C4-2B (cell line): ENCODE measurements at regions not wholly inside any gene's neighbourhood (a gene's known extent, or its start where the extent isn't known, plus 50 kb on each side); places are given as distances from the start of the nearest gene placed in this dataset.

Experiments used
- CTCF ChIP-seq: fragments of 450-650 bp; conservative IDR thresholded peaks from 2 replicates; pipeline ENCODE4 v1.5.1; 2017; ENCODE audit warnings: mild to moderate bottlenecking
- ZFX ChIP-seq: fragments of 450-650 bp; IDR thresholded peaks from 2 replicates; pipeline ENCODE4 v1.6.1; 2017

- no peak for TF ChIP-seq CTCF
- TF ChIP-seq ZFX: no peak
Observed at GRCh38 chr3:72548981-72549380, 299.3 kb downstream of the SHQ1 start.
